Nephron progenitor cell (in vitro differentiated cells): ENCODE measurements at regions not wholly inside any gene's neighbourhood (a gene's known extent, or its start where the extent isn't known, plus 50 kb on each side); places are given as distances from the start of the nearest gene placed in this dataset.

Source experiments
- DNase-seq: peaks from one replicate; pipeline ENCODE4 v3.0.0; 2021
- H3K27ac Mint-ChIP-seq: 2 replicates; pipeline ENCODE4 v1.8.0; 2021; ENCODE audit warnings: mild to moderate bottlenecking, moderate library complexity, mixed read lengths
- H3K27me3 Mint-ChIP-seq: 2 replicates; pipeline ENCODE4 v1.8.0; 2021; ENCODE audit warnings: mild to moderate bottlenecking, low read depth, mixed read lengths; ENCODE audit not compliant: poor library complexity
- H3K36me3 Mint-ChIP-seq: 2 replicates; pipeline ENCODE4 v1.8.0; 2021; ENCODE audit warnings: low read depth, mixed read lengths
- H3K4me1 Mint-ChIP-seq: 2 replicates; pipeline ENCODE4 v1.8.0; 2021; ENCODE audit warnings: mixed read lengths
- H3K4me3 Mint-ChIP-seq: 2 replicates; pipeline ENCODE4 v1.8.0; 2021; ENCODE audit warnings: mild to moderate bottlenecking, moderate library complexity, mixed read lengths
- H3K9me3 Mint-ChIP-seq: 2 replicates; pipeline ENCODE4 v1.8.0; 2021; ENCODE audit warnings: mild to moderate bottlenecking, moderate library complexity, mixed read lengths
- TF ChIP-seq, protein P1 (sequence below): fragments of 200-600 bp; sonication (generic); IDR thresholded peaks from 2 replicates; pipeline ENCODE4 v1.5.0; 2021; ENCODE audit warnings: antibody characterized with exemption

DNA sequence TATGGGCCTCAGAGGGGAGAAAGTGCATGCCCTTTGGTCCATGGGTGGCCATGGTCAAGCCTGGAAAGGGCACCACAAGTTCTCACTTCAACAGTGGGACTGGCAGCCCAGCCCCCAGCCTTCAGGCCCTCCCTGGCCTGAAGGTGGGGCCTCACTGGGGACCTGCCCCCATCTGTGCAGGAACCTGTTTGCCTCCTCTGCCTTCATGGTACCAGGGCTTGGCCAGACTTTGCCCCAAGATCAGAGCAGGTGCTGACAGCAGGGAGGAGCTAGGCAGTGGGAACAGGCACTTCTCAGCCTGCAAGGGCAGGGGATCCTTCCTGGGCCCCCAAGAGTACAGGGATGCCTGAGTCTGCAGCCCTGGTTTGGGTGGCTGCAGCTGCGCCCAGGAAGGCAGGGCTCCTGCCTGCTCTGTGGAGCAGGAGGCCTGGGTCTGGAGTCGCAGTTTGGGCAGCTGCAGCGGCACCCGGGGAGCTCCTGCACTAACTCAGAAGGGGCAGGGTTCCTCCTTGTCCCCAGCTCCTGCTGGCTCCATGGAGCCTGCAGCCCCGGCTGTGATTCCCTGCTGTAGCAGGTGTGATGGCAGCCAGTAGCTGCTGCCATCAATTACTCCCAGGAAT, 460.1 kb upstream of the NCAM2 start:
- Mint-ChIP-seq H3K27ac (no peak overlapping the region), H3K4me3 (no peak overlapping the region), H3K27me3 (peaks cover 7% of the 10 kb centered on the region), H3K4me1 (no peaks in the 10 kb centered on the region), H3K36me3 (no peaks in the 10 kb centered on the region), H3K9me3 (no peaks in the 10 kb centered on the region)
- DNase-seq = no peak
- TF ChIP-seq, protein P1, sequence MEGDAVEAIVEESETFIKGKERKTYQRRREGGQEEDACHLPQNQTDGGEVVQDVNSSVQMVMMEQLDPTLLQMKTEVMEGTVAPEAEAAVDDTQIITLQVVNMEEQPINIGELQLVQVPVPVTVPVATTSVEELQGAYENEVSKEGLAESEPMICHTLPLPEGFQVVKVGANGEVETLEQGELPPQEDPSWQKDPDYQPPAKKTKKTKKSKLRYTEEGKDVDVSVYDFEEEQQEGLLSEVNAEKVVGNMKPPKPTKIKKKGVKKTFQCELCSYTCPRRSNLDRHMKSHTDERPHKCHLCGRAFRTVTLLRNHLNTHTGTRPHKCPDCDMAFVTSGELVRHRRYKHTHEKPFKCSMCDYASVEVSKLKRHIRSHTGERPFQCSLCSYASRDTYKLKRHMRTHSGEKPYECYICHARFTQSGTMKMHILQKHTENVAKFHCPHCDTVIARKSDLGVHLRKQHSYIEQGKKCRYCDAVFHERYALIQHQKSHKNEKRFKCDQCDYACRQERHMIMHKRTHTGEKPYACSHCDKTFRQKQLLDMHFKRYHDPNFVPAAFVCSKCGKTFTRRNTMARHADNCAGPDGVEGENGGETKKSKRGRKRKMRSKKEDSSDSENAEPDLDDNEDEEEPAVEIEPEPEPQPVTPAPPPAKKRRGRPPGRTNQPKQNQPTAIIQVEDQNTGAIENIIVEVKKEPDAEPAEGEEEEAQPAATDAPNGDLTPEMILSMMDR = no peak

DNA sequence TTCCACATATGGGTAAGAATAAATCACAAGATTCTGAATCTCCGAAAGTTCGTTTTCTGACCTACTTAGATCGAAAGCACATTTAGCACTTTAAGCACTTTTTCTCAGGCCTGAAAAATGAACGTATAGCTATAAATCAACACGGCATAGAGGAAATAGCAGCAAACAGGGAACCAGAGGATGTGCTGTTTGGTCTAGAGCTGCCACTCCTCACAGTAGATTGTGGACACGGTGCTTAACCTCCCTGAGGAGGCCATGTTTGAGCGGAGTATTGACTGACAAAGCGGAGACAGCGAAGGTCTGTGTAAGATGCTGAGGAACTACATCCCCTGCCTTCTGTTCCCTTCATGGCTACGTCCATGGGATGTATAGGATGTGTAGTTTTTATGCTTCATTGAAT, 452.8 kb upstream of the NCAM2 start:
- Mint-ChIP-seq H3K4me3 (no peak overlapping the region), H3K36me3 (no peaks in the 10 kb centered on the region), H3K4me1 (no peaks in the 10 kb centered on the region), H3K9me3 (no peaks in the 10 kb centered on the region), H3K27ac (no peak overlapping the region), H3K27me3 (no peaks in the 10 kb centered on the region)
- DNase-seq = no peak
- TF ChIP-seq, protein P1 = no peak

DNA sequence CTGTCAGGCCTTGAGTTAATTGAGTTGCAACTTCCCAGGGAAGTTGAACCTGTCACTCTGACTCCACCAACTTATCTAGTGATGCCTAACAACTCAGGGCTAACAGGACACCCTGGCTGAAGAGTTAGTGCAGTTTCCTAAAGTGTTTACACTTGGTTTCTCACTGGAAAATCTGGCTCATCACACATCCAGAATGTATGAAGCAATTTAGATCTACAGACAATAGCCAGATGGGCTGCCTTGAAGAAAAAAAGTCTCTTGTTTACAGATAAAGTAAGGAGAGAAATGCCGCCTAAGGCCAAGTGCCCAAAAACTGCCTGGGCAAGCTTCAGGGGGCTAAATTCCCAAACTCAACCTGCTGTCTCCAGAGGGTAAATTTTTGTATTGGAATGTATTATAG, 446.3 kb upstream of the NCAM2 start:
- no peaks in the 10 kb centered on the region for H3K27me3 Mint-ChIP-seq
- H3K27ac Mint-ChIP-seq = no peak overlapping the region
- TF ChIP-seq, protein P1 = no peak
- no peak overlapping the region for H3K4me3 Mint-ChIP-seq
- no peaks in the 10 kb centered on the region for H3K36me3 Mint-ChIP-seq
- H3K9me3 Mint-ChIP-seq = no peaks in the 10 kb centered on the region
- no peaks in the 10 kb centered on the region for H3K4me1 Mint-ChIP-seq
- DNase-seq = no peak

DNA sequence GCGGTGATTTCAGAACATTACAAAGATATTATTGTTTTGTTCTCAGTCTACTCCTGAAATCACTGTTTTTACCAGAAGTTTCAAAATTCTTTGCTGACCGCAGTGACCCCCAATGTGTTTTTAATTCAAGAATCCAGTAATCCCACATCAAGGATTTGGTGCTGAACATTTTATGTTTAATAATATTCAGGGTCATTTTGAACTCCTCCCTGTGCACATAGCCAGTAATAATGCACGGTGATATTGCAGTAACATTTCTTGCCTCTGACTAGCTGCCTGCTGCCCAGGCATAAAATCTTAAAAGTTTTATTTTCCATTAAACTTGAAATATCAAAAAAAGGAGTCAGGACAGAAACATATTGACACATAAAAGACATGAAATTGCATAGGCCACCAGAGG, 443.4 kb upstream of the NCAM2 start:
- Mint-ChIP-seq H3K27ac (no peak overlapping the region), H3K9me3 (no peaks in the 10 kb centered on the region), H3K4me1 (no peaks in the 10 kb centered on the region), H3K36me3 (no peaks in the 10 kb centered on the region), H3K4me3 (no peak overlapping the region), H3K27me3 (no peaks in the 10 kb centered on the region)
- DNase-seq = no peak
- TF ChIP-seq, protein P1 = no peak

DNA sequence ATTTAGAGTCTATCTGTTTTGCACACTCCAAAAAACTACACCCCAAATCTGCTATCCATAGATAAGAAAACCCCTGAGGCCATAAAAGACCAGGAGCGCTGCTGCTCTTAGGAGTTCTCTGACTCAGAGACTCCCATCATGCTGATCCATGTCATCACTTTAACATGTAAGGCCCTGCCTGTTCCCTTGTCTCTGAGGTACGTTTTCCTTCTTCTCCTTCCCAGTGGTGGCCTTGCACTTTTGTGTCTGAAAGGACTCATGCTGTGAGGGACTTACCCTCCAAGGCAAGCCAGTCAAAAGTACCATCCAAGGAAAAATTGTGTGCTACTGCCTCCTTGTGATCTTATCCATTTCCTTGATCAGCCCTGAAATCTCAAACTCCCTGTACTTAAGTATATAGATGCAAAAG, 427.4 kb upstream of the NCAM2 start:
- Mint-ChIP-seq H3K27me3 (no peaks in the 10 kb centered on the region), H3K4me3 (no peak overlapping the region), H3K9me3 (no peaks in the 10 kb centered on the region), H3K36me3 (no peaks in the 10 kb centered on the region), H3K27ac (no peak overlapping the region), H3K4me1 (no peaks in the 10 kb centered on the region)
- no peak for DNase-seq
- TF ChIP-seq, protein P1 = no peak

DNA sequence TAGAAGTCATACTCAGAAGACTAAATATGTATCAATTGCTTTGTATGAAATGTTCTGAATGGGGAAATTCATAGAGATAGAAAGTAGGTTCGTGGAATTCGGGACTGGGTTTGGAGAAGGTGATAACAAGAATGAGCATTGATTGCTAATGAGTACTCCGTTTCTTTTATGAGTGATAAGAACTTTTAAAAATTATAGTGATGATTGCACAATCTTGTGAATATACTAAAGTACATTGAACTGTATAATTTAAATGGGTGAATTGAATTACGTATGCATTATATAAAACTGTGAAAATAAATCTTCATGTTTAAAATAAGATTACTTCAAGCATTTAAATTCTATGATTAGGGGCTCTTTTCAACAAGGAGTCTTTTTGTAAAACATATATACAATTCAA, 425.6 kb upstream of the NCAM2 start:
- Mint-ChIP-seq H3K27ac (no peak overlapping the region), H3K4me1 (no peaks in the 10 kb centered on the region), H3K27me3 (no peaks in the 10 kb centered on the region), H3K4me3 (no peak overlapping the region), H3K36me3 (no peaks in the 10 kb centered on the region), H3K9me3 (no peaks in the 10 kb centered on the region)
- DNase-seq = no peak
- TF ChIP-seq, protein P1 = no peak
